ENCODE measurements at regions not wholly inside any gene's neighbourhood (a gene's known extent, or its start where the extent isn't known, plus 50 kb on each side); places are given as distances from the start of the nearest gene placed in this dataset.

DNA sequence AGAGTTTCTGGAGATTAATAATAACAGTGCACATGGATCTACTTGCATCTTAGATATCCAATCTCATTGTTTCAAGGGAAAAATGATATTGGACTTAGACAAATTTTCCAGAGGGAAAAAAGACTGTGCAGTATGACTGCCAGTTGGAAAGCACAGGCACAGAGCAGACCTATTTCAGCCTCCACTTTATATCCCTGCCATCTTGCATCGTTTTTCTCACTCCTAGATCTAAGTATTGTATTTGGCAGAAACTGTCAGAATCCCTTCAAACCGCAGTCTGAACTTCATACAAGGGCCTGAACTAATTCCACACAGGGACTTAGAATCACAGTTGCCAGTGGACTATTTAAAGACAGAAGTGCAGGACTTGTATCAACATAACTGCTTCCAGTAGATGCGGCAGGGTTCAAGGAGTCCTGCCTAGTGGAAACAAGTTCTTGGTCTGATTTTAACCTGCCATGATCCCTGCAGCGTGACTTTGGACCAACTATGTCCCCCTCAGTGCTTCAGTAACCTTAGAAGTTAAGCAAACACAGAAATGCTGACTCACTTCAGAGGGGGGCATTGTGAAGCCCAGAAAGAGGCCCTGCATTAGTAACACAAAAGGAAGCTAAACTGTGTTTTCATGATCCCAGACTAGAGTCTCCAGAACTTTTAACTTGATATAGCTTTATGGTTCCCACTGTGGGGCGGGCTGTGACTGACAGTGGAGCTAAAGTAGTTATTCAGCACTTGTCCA, 95.7 kb upstream of the PALS2 start:
- TF ChIP-seq, protein P1, sequence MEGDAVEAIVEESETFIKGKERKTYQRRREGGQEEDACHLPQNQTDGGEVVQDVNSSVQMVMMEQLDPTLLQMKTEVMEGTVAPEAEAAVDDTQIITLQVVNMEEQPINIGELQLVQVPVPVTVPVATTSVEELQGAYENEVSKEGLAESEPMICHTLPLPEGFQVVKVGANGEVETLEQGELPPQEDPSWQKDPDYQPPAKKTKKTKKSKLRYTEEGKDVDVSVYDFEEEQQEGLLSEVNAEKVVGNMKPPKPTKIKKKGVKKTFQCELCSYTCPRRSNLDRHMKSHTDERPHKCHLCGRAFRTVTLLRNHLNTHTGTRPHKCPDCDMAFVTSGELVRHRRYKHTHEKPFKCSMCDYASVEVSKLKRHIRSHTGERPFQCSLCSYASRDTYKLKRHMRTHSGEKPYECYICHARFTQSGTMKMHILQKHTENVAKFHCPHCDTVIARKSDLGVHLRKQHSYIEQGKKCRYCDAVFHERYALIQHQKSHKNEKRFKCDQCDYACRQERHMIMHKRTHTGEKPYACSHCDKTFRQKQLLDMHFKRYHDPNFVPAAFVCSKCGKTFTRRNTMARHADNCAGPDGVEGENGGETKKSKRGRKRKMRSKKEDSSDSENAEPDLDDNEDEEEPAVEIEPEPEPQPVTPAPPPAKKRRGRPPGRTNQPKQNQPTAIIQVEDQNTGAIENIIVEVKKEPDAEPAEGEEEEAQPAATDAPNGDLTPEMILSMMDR (IDR thresholded peaks at IDR 0.05; ENCODE audit: poor library complexity), result no peak
- TF ChIP-seq EZH2 (IDR thresholded peaks at IDR 0.05; ENCODE audit: borderline replicate concordance) (no peak), EZH2phosphoT487 (IDR thresholded peaks at IDR 0.05; ENCODE audit: low read depth, severe bottlenecking, unreplicated experiment) (no peak)

Data from hepatocyte (in vitro differentiated cells).